ENCODE measurements at regions not wholly inside any gene's neighbourhood (a gene's known extent, or its start where the extent isn't known, plus 50 kb on each side); places are given as distances from the start of the nearest gene placed in this dataset.

DNA sequence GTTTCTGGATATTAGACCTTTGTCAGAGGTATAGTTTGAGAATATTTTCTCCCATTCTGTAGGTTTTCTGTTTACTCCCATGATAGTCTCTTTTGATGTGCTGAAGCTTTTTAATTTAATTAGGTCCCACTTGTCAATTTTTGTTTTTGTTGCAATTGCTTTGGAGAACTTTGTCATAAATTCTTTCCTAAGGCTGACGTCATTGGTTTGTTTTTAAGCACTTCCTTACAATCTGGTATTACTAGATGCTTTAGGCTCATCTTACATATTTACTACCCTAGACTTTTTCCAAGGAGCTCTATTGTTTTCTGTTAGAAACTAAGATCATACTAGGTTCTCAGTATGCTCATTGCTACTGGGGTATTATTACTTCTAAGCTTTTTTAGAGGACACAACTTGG lies 806.3 kb downstream of the PDHA2 start:
- Histone ChIP-seq H3K27ac (ENCODE audit: low read depth, low read length) (no peak overlapping the region), H3K27me3 (ENCODE audit: control insufficient read depth, low read length) (no peaks in the 10 kb centered on the region), H3K79me2 (ENCODE audit: control insufficient read depth, low read length) (no peaks in the 10 kb centered on the region), H3F3A (ENCODE audit: control insufficient read depth, insufficient read depth) (no peaks in the 10 kb centered on the region), H3K4me3 (ENCODE audit: low read length) (no peak overlapping the region), H3K9me3 (ENCODE audit: control insufficient read depth, insufficient read depth, low read length) (no peaks in the 10 kb centered on the region), H3K9me2 (replicated peaks; ENCODE audit: control insufficient read depth, low read length) (no peaks in the 10 kb centered on the region), H3K4me1 (ENCODE audit: control insufficient read depth, low read length) (no peaks in the 10 kb centered on the region), H3K36me3 (ENCODE audit: control insufficient read depth, low read length) (no peaks in the 10 kb centered on the region), H4K20me1 (ENCODE audit: control insufficient read depth, insufficient read depth, low read depth, low read length) (no peaks in the 10 kb centered on the region), H3K4me2 (ENCODE audit: low read length) (no peak overlapping the region)
- TF ChIP-seq CTCF (IDR thresholded peaks at IDR 0.05; ENCODE audit: low read depth, low read length, poor library complexity, severe bottlenecking) (no peak), EZH2phosphoT487 (IDR thresholded peaks at IDR 0.05; ENCODE audit: borderline replicate concordance, low read length) (no peak)

DNA sequence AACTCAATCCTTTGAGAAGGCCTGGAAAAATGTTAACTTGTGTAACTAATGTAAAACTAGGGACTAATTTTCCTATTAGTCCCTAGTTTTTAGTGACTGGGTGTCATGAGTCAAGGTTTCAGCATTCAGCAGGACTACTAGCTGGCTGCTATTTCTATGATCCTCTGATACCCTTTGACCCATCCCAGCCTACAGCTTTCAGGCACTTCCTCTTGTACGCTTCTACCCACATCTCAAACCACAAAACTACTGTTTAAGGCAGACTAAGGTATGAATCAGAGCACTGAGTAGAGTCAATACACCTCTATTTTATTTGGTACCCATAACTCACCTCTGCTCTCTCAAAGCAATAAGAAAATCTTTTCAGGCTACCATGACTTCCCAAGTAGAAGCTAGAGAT lies 809.6 kb downstream of the PDHA2 start:
- no peaks in the 10 kb centered on the region for H3K79me2 ChIP-seq (ENCODE audit: control insufficient read depth, low read length)
- H3F3A ChIP-seq (ENCODE audit: control insufficient read depth, insufficient read depth): no peaks in the 10 kb centered on the region
- H3K9me3 ChIP-seq (ENCODE audit: control insufficient read depth, insufficient read depth, low read length): peaks cover 4% of the 10 kb centered on the region; the same call in 1 of the 2 replicates
- no peak overlapping the region for H3K4me2 ChIP-seq (ENCODE audit: low read length)
- H3K9me2 ChIP-seq (replicated peaks; ENCODE audit: control insufficient read depth, low read length): no peaks in the 10 kb centered on the region
- H4K20me1 ChIP-seq (ENCODE audit: control insufficient read depth, insufficient read depth, low read depth, low read length): no peaks in the 10 kb centered on the region
- TF ChIP-seq EZH2phosphoT487 (IDR thresholded peaks at IDR 0.05; ENCODE audit: borderline replicate concordance, low read length) (no peak), CTCF (IDR thresholded peaks at IDR 0.05; ENCODE audit: low read depth, low read length, poor library complexity, severe bottlenecking) (no peak)
- H3K36me3 ChIP-seq (ENCODE audit: control insufficient read depth, low read length): no peaks in the 10 kb centered on the region
- H3K4me3 ChIP-seq (ENCODE audit: low read length): no peak overlapping the region
- no peaks in the 10 kb centered on the region for H3K4me1 ChIP-seq (ENCODE audit: control insufficient read depth, low read length)
- H3K27ac ChIP-seq (ENCODE audit: low read depth, low read length): no peak overlapping the region
- no peaks in the 10 kb centered on the region for H3K27me3 ChIP-seq (ENCODE audit: control insufficient read depth, low read length)

- H3K4me3 ChIP-seq (ENCODE audit: low read length): no peak overlapping the region
- no peak overlapping the region for H3K4me2 ChIP-seq (ENCODE audit: low read length)
- H3K79me2 ChIP-seq (ENCODE audit: control insufficient read depth, low read length): no peaks in the 10 kb centered on the region
- no peaks in the 10 kb centered on the region for H4K20me1 ChIP-seq (ENCODE audit: control insufficient read depth, insufficient read depth, low read depth, low read length)
- no peaks in the 10 kb centered on the region for H3K27me3 ChIP-seq (ENCODE audit: control insufficient read depth, low read length)
- H3K4me1 ChIP-seq (ENCODE audit: control insufficient read depth, low read length): no peaks in the 10 kb centered on the region
- H3K36me3 ChIP-seq (ENCODE audit: control insufficient read depth, low read length): no peaks in the 10 kb centered on the region
- peaks cover 4% of the 10 kb centered on the region; the same call in 1 of the 2 replicates for H3K9me3 ChIP-seq (ENCODE audit: control insufficient read depth, insufficient read depth, low read length)
- H3K9me2 ChIP-seq (replicated peaks; ENCODE audit: control insufficient read depth, low read length): no peaks in the 10 kb centered on the region
- H3K27ac ChIP-seq (ENCODE audit: low read depth, low read length): no peak overlapping the region
- no peak for TF ChIP-seq EZH2phosphoT487 (IDR thresholded peaks at IDR 0.05; ENCODE audit: borderline replicate concordance, low read length)
- no peak for TF ChIP-seq CTCF (IDR thresholded peaks at IDR 0.05; ENCODE audit: low read depth, low read length, poor library complexity, severe bottlenecking)
- no peaks in the 10 kb centered on the region for H3F3A ChIP-seq (ENCODE audit: control insufficient read depth, insufficient read depth)
Observed at GRCh38 chr4:96652158-96652557, 812.3 kb downstream of the PDHA2 start.

- Histone ChIP-seq H3K4me2 (ENCODE audit: low read length) (no peak overlapping the region), H3K27ac (ENCODE audit: low read depth, low read length) (no peak overlapping the region), H3K9me3 (ENCODE audit: control insufficient read depth, insufficient read depth, low read length) (peaks cover 4% of the 10 kb centered on the region; the same call in 1 of the 2 replicates), H3K79me2 (ENCODE audit: control insufficient read depth, low read length) (no peaks in the 10 kb centered on the region), H3K36me3 (ENCODE audit: control insufficient read depth, low read length) (no peaks in the 10 kb centered on the region), H3F3A (ENCODE audit: control insufficient read depth, insufficient read depth) (no peaks in the 10 kb centered on the region), H3K27me3 (ENCODE audit: control insufficient read depth, low read length) (no peaks in the 10 kb centered on the region), H3K4me3 (ENCODE audit: low read length) (no peak overlapping the region), H3K4me1 (ENCODE audit: control insufficient read depth, low read length) (no peaks in the 10 kb centered on the region), H3K9me2 (replicated peaks; ENCODE audit: control insufficient read depth, low read length) (no peaks in the 10 kb centered on the region), H4K20me1 (ENCODE audit: control insufficient read depth, insufficient read depth, low read depth, low read length) (no peaks in the 10 kb centered on the region)
- TF ChIP-seq EZH2phosphoT487 (IDR thresholded peaks at IDR 0.05; ENCODE audit: borderline replicate concordance, low read length) (no peak), CTCF (IDR thresholded peaks at IDR 0.05; ENCODE audit: low read depth, low read length, poor library complexity, severe bottlenecking) (no peak)
Observed at GRCh38 chr4:96652821-96653220, 812.9 kb downstream of the PDHA2 start.

Measured in DOHH2 (cell line).